H1 (cell line): ENCODE measurements at regions not wholly inside any gene's neighbourhood (a gene's known extent, or its start where the extent isn't known, plus 50 kb on each side); places are given as distances from the start of the nearest gene placed in this dataset.

Source experiments
- CTCF ChIA-PET: fragments of 300-600 bp; sonication (Branson Sonifier 250); formaldehyde crosslinking; loops from one replicate; lab custom pipeline; 2021; ENCODE audit not compliant: partially characterized antibody; lab: Charles Lee
- POLR2A ChIA-PET: fragments of 300-600 bp; sonication (Branson Sonifier 250); formaldehyde crosslinking; loops from one replicate; lab custom pipeline; 2021; ENCODE audit warnings: inconsistent platforms; ENCODE audit not compliant: partially characterized antibody; lab: Charles Lee
- DNase-seq, 2 experiments: peaks; one replicate each; pipeline versions ENCODE4 v3.0.0 to v3.0.0-alpha.2; 2010 to 2022; ENCODE audit warnings: low spot score in 2 of 2, low read depth in 1 of 2, mixed read lengths in 1 of 2
- FAIRE-seq: peaks from 2 replicates; lab custom pipeline; 2011; peaks lifted over from hg19 to GRCh38; lab: Jason Lieb, UNC
- H2AFZ ChIP-seq: 2 replicates; pipeline ENCODE4 v1.8.1; 2012; ENCODE audit warnings: low read length, inconsistent platforms
- H2AK5ac ChIP-seq: 2 replicates; pipeline ENCODE4 v1.6.1; 2013; ENCODE audit warnings: low read depth, low read length
- H2BK120ac ChIP-seq: replicated peaks from 2 replicates; pipeline ENCODE3; 2013; ENCODE audit warnings: low read depth, low read length, inconsistent platforms
- H2BK12ac ChIP-seq: 2 replicates; pipeline ENCODE4 v1.6.1; 2013; ENCODE audit warnings: low read depth, low read length
- H2BK15ac ChIP-seq: 2 replicates; pipeline ENCODE4 v1.6.1; 2013; ENCODE audit warnings: low read length
- H2BK20ac ChIP-seq: 2 replicates; pipeline ENCODE4 v1.6.1; 2013; ENCODE audit warnings: low read length
- H2BK5ac ChIP-seq: 2 replicates; pipeline ENCODE4 v1.6.1; 2013; ENCODE audit warnings: low read depth, low read length
- H3K14ac ChIP-seq: 2 replicates; pipeline ENCODE4 v1.6.1; 2013; ENCODE audit warnings: inconsistent platforms; ENCODE audit not compliant: insufficient read length
- H3K18ac ChIP-seq: 2 replicates; pipeline ENCODE4 v1.6.1; 2013; ENCODE audit warnings: low read length; ENCODE audit errors: extremely low read depth
- H3K23ac ChIP-seq: 2 replicates; pipeline ENCODE4 v1.6.1; 2013; ENCODE audit warnings: inconsistent platforms; ENCODE audit not compliant: insufficient read length
- H3K23me2 ChIP-seq: 2 replicates; pipeline ENCODE4 v1.6.1; 2013; ENCODE audit warnings: low read depth, low read length
- H3K27ac ChIP-seq: 2 replicates; pipeline ENCODE4 v1.6.1; 2011; ENCODE audit warnings: low read depth, low read length, inconsistent platforms
- H3K27me3 ChIP-seq, 4 experiments: replicated peaks in 1 of 4; 1 replicate in 1 of 4; 2 replicates in 3 of 4; pipeline versions ENCODE4 v1.6.1 to v1.8.1; 2011 to 2013; ENCODE audit warnings: low read length in 3 of 4, mild to moderate bottlenecking in 3 of 4, inconsistent platforms in 2 of 4, mixed read lengths in 2 of 4, moderate library complexity in 1 of 4; ENCODE audit not compliant: control insufficient read depth in 3 of 4, insufficient read depth in 3 of 4; ENCODE audit errors: extremely low read depth in 1 of 4
- H3K36me3 ChIP-seq, 4 experiments: 2 replicates each; pipeline versions ENCODE4 v1.6.1 to v1.8.1; 2011 to 2013; ENCODE audit warnings: mild to moderate bottlenecking in 4 of 4, low read length in 3 of 4, moderate library complexity in 2 of 4, control low read depth in 1 of 4, inconsistent platforms in 1 of 4; ENCODE audit not compliant: insufficient read depth in 4 of 4, control insufficient read depth in 2 of 4
- H3K4ac ChIP-seq: replicated peaks from 2 replicates; pipeline ENCODE3; 2013; ENCODE audit warnings: low read length, low read depth, mixed read lengths, inconsistent platforms; ENCODE audit not compliant: insufficient read length
- H3K4me1 ChIP-seq, 4 experiments: replicated peaks in 1 of 4; 1 replicate in 1 of 4; 2 replicates in 3 of 4; pipeline versions ENCODE4 v1.6.1 to v1.8.1; 2011 to 2013; ENCODE audit warnings: low read length in 3 of 4, inconsistent platforms in 2 of 4, mixed read lengths in 1 of 4; ENCODE audit not compliant: insufficient read depth in 4 of 4, control insufficient read depth in 3 of 4
- H3K4me2 ChIP-seq, 2 experiments: 2 replicates each; pipeline versions ENCODE4 v1.6.1 to v1.8.1; 2011 to 2013; ENCODE audit warnings: low read depth in 2 of 2, low read length in 2 of 2, control low read depth in 1 of 2, inconsistent platforms in 1 of 2, mild to moderate bottlenecking in 1 of 2; ENCODE audit not compliant: insufficient read depth in 1 of 2
- H3K4me3 ChIP-seq, 4 experiments: fragments of 200-600, 300-600 bp in 1 of 4; sonication (generic), shearing (Covaris generic), sonication (Bioruptor Twin) in 1 of 4; 2 replicates each; pipeline versions ENCODE4 v1.5.1 to v1.8.1; 2011 to 2016; ENCODE audit warnings: low read length in 4 of 4, low read depth in 3 of 4, control low read depth in 2 of 4, inconsistent platforms in 2 of 4, mild to moderate bottlenecking in 2 of 4, mixed read lengths in 1 of 4, moderate library complexity in 1 of 4; ENCODE audit not compliant: insufficient read depth in 2 of 4; ENCODE audit errors: extremely low read depth in 1 of 4
- H3K56ac ChIP-seq: replicated peaks from 2 replicates; pipeline ENCODE3; 2013; ENCODE audit warnings: low read depth, mild to moderate bottlenecking, mixed read lengths, low read length, inconsistent platforms; ENCODE audit not compliant: insufficient read length
- H3K79me1 ChIP-seq: 2 replicates; pipeline ENCODE4 v1.6.1; 2013; ENCODE audit warnings: low read depth, low read length, control low read depth
- H3K79me2 ChIP-seq, 2 experiments: 2 replicates each; pipeline versions ENCODE4 v1.6.1 to v1.8.1; 2012 to 2013; ENCODE audit warnings: low read length in 2 of 2, mild to moderate bottlenecking in 2 of 2, inconsistent platforms in 1 of 2; ENCODE audit not compliant: insufficient read depth in 2 of 2, control insufficient read depth in 1 of 2
- H3K9ac ChIP-seq, 4 experiments: replicated peaks in 1 of 4; 1 replicate in 1 of 4; 2 replicates in 3 of 4; pipeline versions ENCODE4 v1.6.1 to v1.8.1; 2011 to 2013; ENCODE audit warnings: low read depth in 3 of 4, low read length in 3 of 4, control low read depth in 2 of 4, mild to moderate bottlenecking in 2 of 4, moderate library complexity in 2 of 4, inconsistent platforms in 1 of 4; ENCODE audit errors: extremely low read depth in 1 of 4
- H3K9me3 ChIP-seq, 2 experiments: 2 replicates each; pipeline versions ENCODE4 v1.6.1 to v1.8.1; 2012 to 2013; ENCODE audit warnings: mild to moderate bottlenecking in 2 of 2, moderate library complexity in 2 of 2, control low read depth in 1 of 2, inconsistent platforms in 1 of 2, low read depth in 1 of 2, low read length in 1 of 2, mixed read lengths in 1 of 2; ENCODE audit not compliant: insufficient read depth in 2 of 2
- H4K20me1 ChIP-seq, 2 experiments: replicated peaks in 1 of 2; 2 replicates each; pipeline versions ENCODE3 to v1.8.1; 2011 to 2013; ENCODE audit warnings: inconsistent platforms in 2 of 2, low read length in 2 of 2, mild to moderate bottlenecking in 1 of 2; ENCODE audit not compliant: insufficient read depth in 2 of 2, control insufficient read depth in 1 of 2
- H4K5ac ChIP-seq: 2 replicates; pipeline ENCODE4 v1.6.1; 2013; ENCODE audit warnings: low read length, low read depth, mixed read lengths, inconsistent platforms; ENCODE audit not compliant: insufficient read length
- H4K8ac ChIP-seq: 2 replicates; pipeline ENCODE4 v1.8.0; 2013; ENCODE audit warnings: mild to moderate bottlenecking, moderate library complexity, low read length, inconsistent platforms; ENCODE audit not compliant: insufficient read depth; ENCODE audit errors: extremely low read depth
- H4K91ac ChIP-seq: replicated peaks from 2 replicates; pipeline ENCODE3; 2013; ENCODE audit warnings: low read length, mixed read lengths, inconsistent platforms; ENCODE audit not compliant: insufficient read length
- ATF2 ChIP-seq: IDR thresholded peaks from 2 replicates; pipeline ENCODE4 v1.6.1; 2012; ENCODE audit warnings: low read length, inconsistent platforms
- CHD2 ChIP-seq: IDR thresholded peaks from 2 replicates; pipeline ENCODE4 v1.6.1; 2012; ENCODE audit warnings: low read length, improper control_type of control experiment
- JUND ChIP-seq: IDR thresholded peaks from 2 replicates; pipeline ENCODE4 v1.6.1; 2011; ENCODE audit warnings: mild to moderate bottlenecking, improper control_type of control experiment, low read length
- NRF1 ChIP-seq: IDR thresholded peaks from 2 replicates; pipeline ENCODE4 v1.6.1; 2011; ENCODE audit warnings: mild to moderate bottlenecking, low read depth, low read length, improper control_type of control experiment
- SAP30 ChIP-seq: fragments of 300-600 bp; sonication (generic); IDR thresholded peaks from 2 replicates; pipeline ENCODE4 v1.7.1; 2012; ENCODE audit warnings: low read length, moderate library complexity, mild to moderate bottlenecking, inconsistent platforms; ENCODE audit not compliant: insufficient read depth, insufficient replicate concordance
- SIRT6 ChIP-seq: IDR thresholded peaks from one replicate; pipeline ENCODE4 v1.7.1; 2012; ENCODE audit warnings: low read length, inconsistent platforms
- WGBS, 2 experiments: shearing (Covaris generic) in 1 of 2; methylation state at CpG; one replicate each; pipeline versions ENCODE4 v1.1.6 to v1.1.7; 2013 to 2015; ENCODE audit warnings: low lambda C conversion rate in 2 of 2, mixed read lengths in 2 of 2, inconsistent platforms in 1 of 2, low coverage in 1 of 2, missing lambda C conversion rate in 1 of 2; ENCODE audit not compliant: insufficient replicate concordance in 2 of 2, insufficient coverage in 1 of 2, insufficient read length in 1 of 2; ENCODE audit errors: extremely low coverage in 1 of 2, missing lambda C conversion rate in 1 of 2; 5-methylcytosine and 5-hydroxymethylcytosine counted together
- TF ChIP-seq, protein P1 (sequence below): IDR thresholded peaks from 2 replicates; pipeline ENCODE4 v1.6.1; 2012; ENCODE audit warnings: inconsistent platforms
- TF ChIP-seq, protein P2 (sequence below): IDR thresholded peaks from 2 replicates; pipeline ENCODE4 v1.6.1; 2011; ENCODE audit warnings: low read depth, mild to moderate bottlenecking, low read length; ENCODE audit not compliant: insufficient read depth

DNA sequence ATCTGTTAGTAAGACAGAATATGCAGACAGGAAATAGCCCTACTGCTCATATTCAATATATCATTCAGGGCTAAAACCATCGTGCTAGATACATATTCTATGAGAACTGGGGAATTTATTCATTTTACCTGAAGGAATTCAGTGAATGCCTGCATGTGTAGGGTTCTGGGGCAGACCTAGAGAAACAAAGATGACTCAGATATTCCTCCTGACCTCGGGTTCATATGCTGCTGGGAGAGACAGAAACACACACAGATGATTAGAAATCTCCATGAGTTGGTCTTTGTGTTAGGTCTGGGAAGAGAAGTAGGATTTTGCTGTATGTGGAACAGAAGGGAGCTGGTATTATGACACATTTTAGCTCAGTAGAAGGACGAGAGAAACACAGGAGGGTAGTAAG lies 176.5 kb upstream of the ST6GALNAC5 start:
- H4K8ac ChIP-seq = no peak overlapping the region
- no peaks in the 10 kb centered on the region for H3K79me1 ChIP-seq
- WGBS, 2 experiments = 84% methylated on average over 3 of the region's 3 CpGs; no CpG with 5 or more reads in 1 of the 2 experiments
- no peak overlapping the region for H2AFZ ChIP-seq
- no peak overlapping the region for H3K18ac ChIP-seq
- H3K23ac ChIP-seq = no peak overlapping the region
- DNase-seq (no peak), FAIRE-seq (no peak)
- H3K9me3 ChIP-seq = peaks cover 0 to 4% of the 10 kb centered on the region in 2 experiments; a peak in 2 of 4 replicates
- no peak overlapping the region for H2BK5ac ChIP-seq
- no peak overlapping the region for H2BK120ac ChIP-seq
- H4K20me1 ChIP-seq = no peaks in the 10 kb centered on the region
- H3K56ac ChIP-seq = no peak overlapping the region
- H3K27ac ChIP-seq = no peak overlapping the region
- H3K9ac ChIP-seq = no peak overlapping the region
- H3K27me3 ChIP-seq = no peaks in the 10 kb centered on the region
- no peaks in the 10 kb centered on the region for H3K23me2 ChIP-seq
- H3K4me3 ChIP-seq = no peak overlapping the region
- no peak overlapping the region for H4K5ac ChIP-seq
- H3K4me1 ChIP-seq = no peaks in the 10 kb centered on the region
- no peak overlapping the region for H2AK5ac ChIP-seq
- H2BK20ac ChIP-seq = no peak overlapping the region
- no peaks in the 10 kb centered on the region for H3K36me3 ChIP-seq
- no peak overlapping the region for H3K4me2 ChIP-seq
- no peaks in the 10 kb centered on the region for H3K79me2 ChIP-seq
- POLR2A ChIA-PET = no interaction called here
- H4K91ac ChIP-seq = no peak overlapping the region
- CTCF ChIA-PET = interaction anchor here (0.9 kb wide), 1 partner anchor 537 kb away, joined by 3 read pairs; no protein-coding TSS in a partner anchor
- no peak overlapping the region for H2BK12ac ChIP-seq
- H3K4ac ChIP-seq = no peak overlapping the region
- H2BK15ac ChIP-seq = no peak overlapping the region
- TF ChIP-seq, protein P1, sequence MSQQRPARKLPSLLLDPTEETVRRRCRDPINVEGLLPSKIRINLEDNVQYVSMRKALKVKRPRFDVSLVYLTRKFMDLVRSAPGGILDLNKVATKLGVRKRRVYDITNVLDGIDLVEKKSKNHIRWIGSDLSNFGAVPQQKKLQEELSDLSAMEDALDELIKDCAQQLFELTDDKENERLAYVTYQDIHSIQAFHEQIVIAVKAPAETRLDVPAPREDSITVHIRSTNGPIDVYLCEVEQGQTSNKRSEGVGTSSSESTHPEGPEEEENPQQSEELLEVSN = no peak
- TF ChIP-seq NRF1 (no peak), SAP30 (no peak), SIRT6 (no peak), JUND (no peak), CHD2 (no peak), ATF2 (no peak)
- TF ChIP-seq, protein P2, sequence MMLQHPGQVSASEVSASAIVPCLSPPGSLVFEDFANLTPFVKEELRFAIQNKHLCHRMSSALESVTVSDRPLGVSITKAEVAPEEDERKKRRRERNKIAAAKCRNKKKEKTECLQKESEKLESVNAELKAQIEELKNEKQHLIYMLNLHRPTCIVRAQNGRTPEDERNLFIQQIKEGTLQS = no peak
- H3K14ac ChIP-seq = no peak overlapping the region
